Left ventricle myocardium inferior (tissue), 1 donor: ENCODE measurements at regions not wholly inside any gene's neighbourhood (a gene's known extent, or its start where the extent isn't known, plus 50 kb on each side); places are given as distances from the start of the nearest gene placed in this dataset.

Source experiments
- DNase-seq: peaks from one replicate; pipeline ENCODE4 v3.0.0-alpha.2; 2020
- H3K27ac ChIP-seq: fragments of 200-600 bp; replicated peaks from 2 replicates; pipeline ENCODE4 v1.8.0; 2021
- H3K27me3 ChIP-seq: fragments of 200-600 bp; 2 replicates; pipeline ENCODE4 v1.8.0; 2021; ENCODE audit warnings: low read depth
- H3K36me3 ChIP-seq: fragments of 200-600 bp; 2 replicates; pipeline ENCODE4 v1.8.0; 2021
- H3K4me1 ChIP-seq: fragments of 200-600 bp; 2 replicates; pipeline ENCODE4 v1.8.0; 2021
- H3K4me3 ChIP-seq: fragments of 200-600 bp; 2 replicates; pipeline ENCODE4 v1.8.0; 2021; ENCODE audit warnings: mild to moderate bottlenecking, moderate library complexity
- H3K9me3 ChIP-seq: fragments of 200-600 bp; replicated peaks from 2 replicates; pipeline ENCODE4 v1.8.0; 2021
- intact Hi-C: fragments of 100-400 bp; cut with micrococcal nuclease; formaldehyde crosslinking; loops from one replicate; pipeline ENCODE4 v1.11.0; 2022
- TF ChIP-seq, protein P1 (sequence below): fragments of 200-600 bp; IDR thresholded peaks from 2 replicates; pipeline ENCODE4 v1.8.0; 2021; ENCODE audit warnings: antibody characterized with exemption, mild to moderate bottlenecking, borderline replicate concordance
- donor health status: DM: no; HTN: yes; CAD: no; lungs with severe emphysema.

DNA sequence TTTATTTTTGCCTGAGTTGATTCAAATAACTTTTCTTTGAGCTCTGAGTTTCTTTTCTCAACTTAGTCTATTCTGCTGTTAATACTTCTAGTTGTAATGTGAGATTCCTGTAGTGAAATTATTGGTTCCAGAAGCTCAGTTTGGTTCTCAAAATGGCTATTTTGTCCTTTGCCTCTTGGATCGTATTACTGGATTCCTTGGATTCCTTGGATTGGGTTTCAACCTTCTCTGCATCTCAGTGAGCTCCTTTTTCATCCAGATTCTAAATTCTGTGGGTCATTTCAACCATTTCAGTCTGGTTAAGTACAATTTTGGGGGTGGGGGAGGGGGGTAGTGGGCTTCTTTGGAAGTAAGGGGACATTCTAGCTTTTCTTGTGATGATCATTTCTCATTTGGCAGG, 341.1 kb upstream of the CNTN5 start:
- Histone ChIP-seq H3K4me3 (no peak overlapping the region), H3K27ac (no peak overlapping the region), H3K9me3 (peaks cover 22% of the 10 kb centered on the region), H3K4me1 (no peaks in the 10 kb centered on the region), H3K27me3 (no peaks in the 10 kb centered on the region), H3K36me3 (no peaks in the 10 kb centered on the region)
- TF ChIP-seq, protein P1, sequence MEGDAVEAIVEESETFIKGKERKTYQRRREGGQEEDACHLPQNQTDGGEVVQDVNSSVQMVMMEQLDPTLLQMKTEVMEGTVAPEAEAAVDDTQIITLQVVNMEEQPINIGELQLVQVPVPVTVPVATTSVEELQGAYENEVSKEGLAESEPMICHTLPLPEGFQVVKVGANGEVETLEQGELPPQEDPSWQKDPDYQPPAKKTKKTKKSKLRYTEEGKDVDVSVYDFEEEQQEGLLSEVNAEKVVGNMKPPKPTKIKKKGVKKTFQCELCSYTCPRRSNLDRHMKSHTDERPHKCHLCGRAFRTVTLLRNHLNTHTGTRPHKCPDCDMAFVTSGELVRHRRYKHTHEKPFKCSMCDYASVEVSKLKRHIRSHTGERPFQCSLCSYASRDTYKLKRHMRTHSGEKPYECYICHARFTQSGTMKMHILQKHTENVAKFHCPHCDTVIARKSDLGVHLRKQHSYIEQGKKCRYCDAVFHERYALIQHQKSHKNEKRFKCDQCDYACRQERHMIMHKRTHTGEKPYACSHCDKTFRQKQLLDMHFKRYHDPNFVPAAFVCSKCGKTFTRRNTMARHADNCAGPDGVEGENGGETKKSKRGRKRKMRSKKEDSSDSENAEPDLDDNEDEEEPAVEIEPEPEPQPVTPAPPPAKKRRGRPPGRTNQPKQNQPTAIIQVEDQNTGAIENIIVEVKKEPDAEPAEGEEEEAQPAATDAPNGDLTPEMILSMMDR: no peak
- no peak for DNase-seq
- intact Hi-C loops: no loop called here

DNA sequence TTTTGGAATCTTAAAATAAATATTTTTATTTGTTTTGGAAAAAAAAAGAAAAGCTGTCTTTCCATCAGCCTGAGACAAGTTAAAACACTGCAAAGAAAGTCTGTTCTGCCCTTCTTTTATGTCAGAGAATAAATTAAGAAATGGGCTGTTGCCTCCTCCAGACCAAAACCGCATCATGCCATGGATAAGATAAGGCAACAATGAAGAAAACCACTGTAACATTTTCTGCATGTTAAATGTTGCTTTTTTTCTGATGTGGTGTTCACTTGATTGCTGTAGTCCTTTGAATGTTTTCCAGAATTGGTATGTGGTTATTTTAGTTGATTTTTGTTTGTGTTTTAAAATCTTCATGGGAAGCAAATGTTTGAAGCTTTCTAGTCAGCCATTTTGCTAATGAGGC, 319.2 kb upstream of the CNTN5 start:
- Histone ChIP-seq H3K4me3 (no peak overlapping the region), H3K9me3 (peaks cover 18% of the 10 kb centered on the region), H3K4me1 (no peaks in the 10 kb centered on the region), H3K27ac (no peak overlapping the region), H3K36me3 (no peaks in the 10 kb centered on the region), H3K27me3 (no peaks in the 10 kb centered on the region)
- intact Hi-C loops: no loop called here
- TF ChIP-seq, protein P1: no peak
- no peak for DNase-seq

DNA sequence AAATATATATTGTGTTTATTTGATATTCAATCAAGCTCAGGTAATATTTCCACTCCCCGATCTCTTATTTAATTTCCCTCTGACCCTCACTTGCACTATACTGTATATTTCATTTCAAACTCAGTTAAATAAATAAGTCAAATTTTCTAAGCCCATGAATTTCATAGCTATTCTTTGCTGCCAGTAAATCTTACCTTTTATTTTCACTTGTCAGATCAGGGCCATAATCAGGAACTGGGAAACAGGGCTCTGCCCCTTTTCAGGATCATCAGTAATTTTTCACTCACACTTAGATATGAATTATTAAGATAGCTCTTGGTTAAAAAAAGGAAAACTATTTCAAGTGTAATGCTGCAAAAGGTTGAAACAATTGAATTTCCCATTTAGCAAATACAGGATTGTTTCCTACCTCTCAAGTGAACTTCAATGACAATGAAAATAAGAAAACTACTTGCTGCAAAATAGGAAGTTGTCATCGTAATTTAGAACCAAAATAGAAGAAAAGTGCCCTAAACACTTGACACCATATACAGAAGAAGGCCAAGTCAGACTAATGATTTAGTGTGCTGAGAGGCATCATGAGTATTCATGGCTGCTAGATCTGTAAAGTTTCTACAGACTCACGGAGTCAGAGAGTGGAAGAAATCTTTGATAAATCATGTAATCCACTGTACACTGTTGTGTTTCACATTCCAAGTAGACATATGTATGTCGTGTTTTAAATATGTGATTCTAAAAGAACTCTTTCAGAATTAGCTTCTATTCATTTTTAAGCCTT, 316.8 kb upstream of the CNTN5 start:
- no peaks in the 10 kb centered on the region for H3K27me3 ChIP-seq
- H3K9me3 ChIP-seq: peaks cover 15% of the 10 kb centered on the region
- no peak overlapping the region for H3K27ac ChIP-seq
- no peak for DNase-seq
- intact Hi-C loops: no loop called here
- H3K4me1 ChIP-seq: no peaks in the 10 kb centered on the region
- no peak overlapping the region for H3K4me3 ChIP-seq
- no peaks in the 10 kb centered on the region for H3K36me3 ChIP-seq
- TF ChIP-seq, protein P1: no peak

DNA sequence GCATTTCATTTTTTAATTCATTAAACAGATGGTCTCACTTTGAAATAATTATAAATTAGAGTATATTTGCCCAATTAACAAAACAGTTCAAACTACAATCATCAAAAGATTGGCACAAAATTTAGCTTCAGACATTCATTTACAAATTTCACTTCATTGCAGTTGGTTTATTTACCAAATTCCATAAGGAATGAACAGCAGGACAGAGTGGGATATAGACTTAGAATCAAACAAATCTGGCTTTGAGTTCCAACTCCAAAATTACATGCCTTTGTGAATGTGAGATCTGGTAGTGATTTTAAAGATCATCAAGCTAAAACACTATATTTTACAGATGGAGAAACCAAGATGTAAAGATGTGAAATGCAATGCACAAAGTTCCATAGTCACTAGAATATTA, 310.7 kb upstream of the CNTN5 start:
- H3K4me1 ChIP-seq: no peaks in the 10 kb centered on the region
- H3K27ac ChIP-seq: no peak overlapping the region
- intact Hi-C loops: no loop called here
- DNase-seq: no peak
- peaks cover 28% of the 10 kb centered on the region for H3K9me3 ChIP-seq
- TF ChIP-seq, protein P1: no peak
- H3K36me3 ChIP-seq: no peaks in the 10 kb centered on the region
- H3K27me3 ChIP-seq: no peaks in the 10 kb centered on the region
- H3K4me3 ChIP-seq: no peak overlapping the region

DNA sequence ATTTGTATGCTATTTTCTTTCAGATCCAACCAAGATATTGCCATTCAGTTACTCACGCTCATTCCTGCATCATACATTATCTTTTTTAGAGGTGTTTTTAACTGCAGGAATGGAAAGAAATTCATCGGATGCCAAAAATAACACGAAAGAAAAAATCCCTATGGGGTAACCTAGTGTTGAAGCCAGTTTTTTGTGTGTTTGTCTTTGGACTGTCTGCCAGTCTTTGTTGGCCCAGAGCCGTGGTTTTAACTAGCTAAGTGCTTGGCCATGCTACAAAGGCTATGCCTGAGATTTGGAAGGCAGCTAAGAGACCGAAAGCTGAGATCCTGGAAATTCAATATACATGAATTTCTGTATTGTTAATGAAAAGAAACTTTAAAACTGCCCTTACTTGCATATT, 309.8 kb upstream of the CNTN5 start:
- intact Hi-C loops: no loop called here
- no peak overlapping the region for H3K27ac ChIP-seq
- TF ChIP-seq, protein P1: no peak
- H3K36me3 ChIP-seq: no peaks in the 10 kb centered on the region
- no peak overlapping the region for H3K4me3 ChIP-seq
- peaks cover 38% of the 10 kb centered on the region for H3K9me3 ChIP-seq
- no peaks in the 10 kb centered on the region for H3K27me3 ChIP-seq
- no peak for DNase-seq
- H3K4me1 ChIP-seq: no peaks in the 10 kb centered on the region
